Activated CD4-positive, alpha-beta memory T cell treated with anti-CD3 and anti-CD28 coated beads for 36 hours (primary cell): ENCODE measurements at regions not wholly inside any gene's neighbourhood (a gene's known extent, or its start where the extent isn't known, plus 50 kb on each side); places are given as distances from the start of the nearest gene placed in this dataset.
"Not testable (repeated sequence)": the region's sequence is repeated elsewhere in the genome, so short reads cannot be mapped to it uniquely, and the experiment has no call there.

Experiments used
- CTCF ChIA-PET: fragments of 350-600 bp; sonication (Branson Sonifier 250); formaldehyde crosslinking; loops from one replicate; lab custom pipeline; 2021; ENCODE audit warnings: antibody characterized with exemption, inconsistent platforms; lab: Charles Lee
- POLR2A ChIA-PET: fragments of 350-600 bp; sonication (Branson Sonifier 250); formaldehyde crosslinking; loops from one replicate; lab custom pipeline; 2021; ENCODE audit warnings: antibody characterized with exemption; lab: Charles Lee
- DNase-seq: peaks from one replicate; pipeline ENCODE4 v3.0.0-alpha.2; 2020
- H3K27ac Mint-ChIP-seq: one replicate; pipeline ENCODE4 v1.8.0; 2021; ENCODE audit warnings: mixed read lengths
- H3K27me3 Mint-ChIP-seq: one replicate; pipeline ENCODE4 v1.8.0; 2021; ENCODE audit warnings: mixed read lengths
- H3K36me3 Mint-ChIP-seq: one replicate; pipeline ENCODE4 v1.8.0; 2021; ENCODE audit warnings: mixed read lengths
- H3K4me1 Mint-ChIP-seq: one replicate; pipeline ENCODE4 v1.8.0; 2021; ENCODE audit warnings: low read depth, mixed read lengths
- H3K4me3 Mint-ChIP-seq: one replicate; pipeline ENCODE4 v1.8.0; 2021; ENCODE audit warnings: mild to moderate bottlenecking, mixed read lengths
- H3K9me3 Mint-ChIP-seq: one replicate; pipeline ENCODE4 v1.8.0; 2021; ENCODE audit warnings: mixed read lengths
- intact Hi-C: fragments of 100-400 bp; cut with micrococcal nuclease; formaldehyde crosslinking; loops from one replicate; pipeline ENCODE4 v1.15.1; 2023

GRCh38 chr12:17192721-17193120 is 586.8 kb upstream of the LMO3 start:
- no peaks in the 10 kb centered on the region for H3K27me3 Mint-ChIP-seq
- no peak for DNase-seq
- H3K36me3 Mint-ChIP-seq = no peaks in the 10 kb centered on the region
- intact Hi-C loops = loop anchor here (5.0 kb wide), 1 partner anchor 50 kb away; no protein-coding TSS in a partner anchor
- POLR2A ChIA-PET = interaction anchor here (0.6 kb wide), 1 partner anchor 359 kb away, joined by 3 read pairs; no protein-coding TSS in a partner anchor
- H3K9me3 Mint-ChIP-seq = peaks cover 8% of the 10 kb centered on the region
- no peak overlapping the region for H3K4me3 Mint-ChIP-seq
- no peaks in the 10 kb centered on the region for H3K4me1 Mint-ChIP-seq
- CTCF ChIA-PET = no interaction called here
- H3K27ac Mint-ChIP-seq = no peak overlapping the region

- DNase-seq = no peak
- Mint-ChIP-seq H3K36me3 (no peaks in the 10 kb centered on the region), H3K27me3 (no peaks in the 10 kb centered on the region), H3K4me1 (no peaks in the 10 kb centered on the region), H3K27ac (no peak overlapping the region), H3K9me3 (peaks cover 21% of the 10 kb centered on the region), H3K4me3 (no peak overlapping the region)
- ChIA-PET POLR2A (no interaction called here), CTCF (no interaction called here)
- intact Hi-C loops = no loop called here
Measured at GRCh38 chr12:17169726-17170471, 563.9 kb upstream of the LMO3 start.

GRCh38 chr12:17159506-17160300 is 553.7 kb upstream of the LMO3 start:
- CTCF ChIA-PET = no interaction called here

DNA sequence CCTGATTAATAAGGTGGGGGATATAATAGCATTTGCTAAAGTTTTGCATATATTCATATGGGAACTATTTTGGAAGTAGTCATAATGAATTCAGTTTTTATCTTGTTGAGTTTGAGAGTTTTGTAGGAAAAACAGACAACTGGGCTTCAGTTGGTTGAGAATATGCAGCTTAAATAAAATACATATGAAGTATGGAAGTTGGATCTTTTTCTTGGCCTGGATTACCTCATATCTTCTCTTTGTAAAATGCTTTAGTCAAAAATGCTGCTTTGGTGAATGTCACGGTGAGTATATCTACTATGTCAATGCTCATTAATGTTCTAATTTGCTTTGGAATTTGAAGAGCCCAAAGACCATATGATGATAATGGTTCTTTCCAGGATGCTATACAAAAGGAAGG is 552.2 kb upstream of the LMO3 start:
- H3K4me3 Mint-ChIP-seq = no peak overlapping the region
- H3K36me3 Mint-ChIP-seq = no peaks in the 10 kb centered on the region
- peaks cover 22% of the 10 kb centered on the region for H3K9me3 Mint-ChIP-seq
- no peak for DNase-seq
- intact Hi-C loops = no loop called here
- no peak overlapping the region for H3K27ac Mint-ChIP-seq
- H3K4me1 Mint-ChIP-seq = no peaks in the 10 kb centered on the region
- no peaks in the 10 kb centered on the region for H3K27me3 Mint-ChIP-seq
- CTCF ChIA-PET = interaction anchor here (0.7 kb wide), 1 partner anchor 29 kb away, joined by 3 read pairs; no protein-coding TSS in a partner anchor
- POLR2A ChIA-PET = no interaction called here

More at GRCh38 chr12:17159506-17160300, 553.7 kb upstream of the LMO3 start:
- peaks cover 15% of the 10 kb centered on the region for H3K9me3 Mint-ChIP-seq
- H3K27me3 Mint-ChIP-seq = no peaks in the 10 kb centered on the region
- H3K4me1 Mint-ChIP-seq = no peaks in the 10 kb centered on the region
- H3K4me3 Mint-ChIP-seq = no peak overlapping the region
- no peaks in the 10 kb centered on the region for H3K36me3 Mint-ChIP-seq
- no peak overlapping the region for H3K27ac Mint-ChIP-seq
- DNase-seq = no peak
- POLR2A ChIA-PET = no interaction called here
- intact Hi-C loops = no loop called here

DNA sequence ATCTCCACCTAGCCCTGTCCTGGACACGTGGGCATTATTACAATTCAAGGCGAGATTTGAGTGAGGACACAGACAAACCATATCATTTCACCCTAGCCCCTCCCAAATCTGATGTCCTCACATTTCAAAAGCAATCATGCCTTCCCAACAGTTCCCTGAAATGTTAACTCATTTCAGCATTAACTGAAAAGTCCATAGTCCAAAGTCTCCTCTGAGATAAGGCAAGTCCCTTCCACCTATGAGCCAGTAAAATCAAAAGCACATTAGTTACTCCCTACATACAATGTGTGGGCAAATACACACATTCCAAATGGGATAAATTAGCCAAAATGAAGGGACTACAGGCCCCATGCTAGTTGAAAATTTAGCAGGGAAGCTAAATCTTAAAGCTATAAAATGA is 546.0 kb upstream of the LMO3 start:
- no peaks in the 10 kb centered on the region for H3K27me3 Mint-ChIP-seq
- H3K9me3 Mint-ChIP-seq = peaks cover 42% of the 10 kb centered on the region
- no peak overlapping the region for H3K4me3 Mint-ChIP-seq
- no peak for DNase-seq
- H3K4me1 Mint-ChIP-seq = no peaks in the 10 kb centered on the region
- POLR2A ChIA-PET = no interaction called here
- CTCF ChIA-PET = no interaction called here
- intact Hi-C loops = no loop called here
- H3K36me3 Mint-ChIP-seq = no peaks in the 10 kb centered on the region
- H3K27ac Mint-ChIP-seq = no peak overlapping the region

DNA sequence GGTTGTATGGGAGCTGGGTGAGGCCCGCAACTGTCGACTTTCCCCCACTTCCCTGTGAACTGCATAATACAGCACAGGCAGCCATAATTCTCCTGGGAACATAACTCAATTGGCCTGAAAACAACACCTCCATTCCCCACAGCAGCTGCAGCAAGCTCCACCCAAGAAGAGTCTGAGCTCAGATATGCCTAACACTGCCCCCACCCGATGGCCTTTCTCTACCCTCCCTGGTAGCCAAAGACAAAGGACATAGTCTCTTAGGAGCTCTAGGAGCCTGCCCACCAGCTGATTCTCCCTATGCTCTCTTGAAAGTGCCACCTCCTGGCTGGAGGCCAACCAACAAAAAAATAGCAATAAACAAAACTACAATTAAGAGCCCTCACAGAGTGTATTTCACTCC is 542.7 kb upstream of the LMO3 start:
- intact Hi-C loops = no loop called here
- DNase-seq = no peak
- H3K27ac Mint-ChIP-seq = no peak overlapping the region
- H3K36me3 Mint-ChIP-seq = no peaks in the 10 kb centered on the region
- no peaks in the 10 kb centered on the region for H3K27me3 Mint-ChIP-seq
- no peaks in the 10 kb centered on the region for H3K4me1 Mint-ChIP-seq
- CTCF ChIA-PET = no interaction called here
- POLR2A ChIA-PET = no interaction called here
- H3K9me3 Mint-ChIP-seq = peaks cover 34% of the 10 kb centered on the region
- no peak overlapping the region for H3K4me3 Mint-ChIP-seq

DNA sequence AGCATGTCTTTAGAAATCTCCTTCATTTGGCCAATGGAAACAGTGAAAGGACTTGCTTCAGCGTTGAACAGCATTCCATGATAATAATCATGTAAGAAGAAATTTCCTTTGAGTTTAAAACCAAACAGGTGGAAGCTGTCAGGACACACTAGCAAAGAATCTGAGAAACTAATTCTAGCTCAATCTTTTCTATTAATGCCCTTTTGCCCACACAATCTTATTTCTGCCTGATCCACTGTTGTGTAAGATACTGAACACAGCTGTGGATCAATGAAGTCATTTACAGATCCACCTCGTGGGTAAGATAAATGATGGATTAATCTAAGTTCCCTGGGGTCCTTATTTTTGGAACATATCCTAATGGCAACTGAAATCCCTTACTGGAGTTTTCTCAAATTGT is 536.9 kb upstream of the LMO3 start:
- POLR2A ChIA-PET = no interaction called here

GRCh38 chr12:17139931-17140330 is 534.0 kb upstream of the LMO3 start:
- intact Hi-C loops = loop anchor here (5.0 kb wide), 1 partner anchor 52 kb away; no protein-coding TSS in a partner anchor
- DNase-seq = no peak
- Mint-ChIP-seq H3K36me3 (no peaks in the 10 kb centered on the region), H3K4me3 (no peak overlapping the region), H3K27ac (no peak overlapping the region), H3K4me1 (no peaks in the 10 kb centered on the region), H3K9me3 (peaks cover 9% of the 10 kb centered on the region), H3K27me3 (no peaks in the 10 kb centered on the region)
- ChIA-PET POLR2A (no interaction called here), CTCF (no interaction called here)

More for the DNA sequence above, 536.9 kb upstream of the LMO3 start:
- H3K9me3 Mint-ChIP-seq = peaks cover 8% of the 10 kb centered on the region
- no peak overlapping the region for H3K4me3 Mint-ChIP-seq
- intact Hi-C loops = loop anchor here (5.0 kb wide), 1 partner anchor 49 kb away; no protein-coding TSS in a partner anchor
- no peaks in the 10 kb centered on the region for H3K36me3 Mint-ChIP-seq
- no peaks in the 10 kb centered on the region for H3K4me1 Mint-ChIP-seq
- H3K27me3 Mint-ChIP-seq = no peaks in the 10 kb centered on the region
- H3K27ac Mint-ChIP-seq = no peak overlapping the region
- DNase-seq = no peak
- CTCF ChIA-PET = no interaction called here

GRCh38 chr12:17137396-17137795 is 531.4 kb upstream of the LMO3 start:
- DNase-seq = no peak
- Mint-ChIP-seq H3K4me1 (no peaks in the 10 kb centered on the region), H3K9me3 (peaks cover 7% of the 10 kb centered on the region), H3K27me3 (no peaks in the 10 kb centered on the region), H3K27ac (no peak overlapping the region), H3K36me3 (no peaks in the 10 kb centered on the region), H3K4me3 (no peak overlapping the region)
- ChIA-PET CTCF (no interaction called here), POLR2A (no interaction called here)
- intact Hi-C loops = no loop called here

GRCh38 chr12:17134315-17134714 is 528.4 kb upstream of the LMO3 start:
- H3K27ac Mint-ChIP-seq = no peak overlapping the region
- H3K36me3 Mint-ChIP-seq = no peaks in the 10 kb centered on the region
- POLR2A ChIA-PET = no interaction called here
- H3K27me3 Mint-ChIP-seq = no peaks in the 10 kb centered on the region
- H3K9me3 Mint-ChIP-seq = peaks cover 2% of the 10 kb centered on the region
- H3K4me3 Mint-ChIP-seq = no peak overlapping the region
- CTCF ChIA-PET = no interaction called here
- H3K4me1 Mint-ChIP-seq = no peaks in the 10 kb centered on the region
- intact Hi-C loops = no loop called here
- no peak for DNase-seq

DNA sequence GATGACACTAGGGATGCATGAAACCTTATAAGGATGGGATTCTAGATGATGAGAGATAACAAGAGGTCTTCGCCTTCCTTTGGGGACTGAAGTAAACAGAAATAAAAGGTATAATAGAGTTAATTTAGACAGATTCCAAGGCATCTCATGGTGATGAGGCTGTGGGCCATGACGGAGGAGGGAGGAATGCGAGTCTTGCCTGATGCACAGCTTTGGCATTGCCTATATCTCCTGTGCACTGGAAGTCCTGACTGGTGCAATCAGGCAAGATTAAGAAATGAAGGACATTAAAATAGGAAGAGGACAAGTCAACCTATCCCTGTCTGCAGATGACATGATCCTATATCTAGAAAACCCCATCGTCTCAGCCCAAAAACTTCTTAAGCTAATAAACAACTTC is 526.4 kb upstream of the LMO3 start:
- Mint-ChIP-seq H3K4me1 (no peaks in the 10 kb centered on the region), H3K36me3 (no peaks in the 10 kb centered on the region), H3K27me3 (no peaks in the 10 kb centered on the region), H3K9me3 (peaks cover 2% of the 10 kb centered on the region), H3K4me3 (no peak overlapping the region), H3K27ac (no peak overlapping the region)
- no peak for DNase-seq
- POLR2A ChIA-PET = no interaction called here
- CTCF ChIA-PET = no interaction called here
- intact Hi-C loops = no loop called here

DNA sequence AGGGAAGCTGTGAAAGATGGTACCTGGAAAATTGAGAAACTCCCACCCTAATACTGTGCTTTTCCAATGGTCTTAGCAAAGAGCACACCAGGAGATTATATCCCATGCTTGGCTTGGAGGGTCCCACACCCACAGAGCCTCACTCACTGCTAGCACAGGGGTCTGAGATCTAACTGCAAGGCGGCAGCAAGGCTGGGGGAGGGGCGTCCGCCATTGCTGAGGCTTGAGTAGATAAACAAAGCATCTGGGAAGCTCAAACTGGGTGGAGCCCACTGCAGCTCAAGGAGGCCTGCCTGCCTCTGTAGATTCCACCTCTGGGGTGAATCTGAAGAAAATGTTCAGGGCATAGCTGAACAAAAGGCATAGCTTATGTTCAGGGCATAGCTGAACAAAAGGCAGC is 510.6 kb upstream of the LMO3 start:
- H3K9me3 Mint-ChIP-seq = peaks cover 22% of the 10 kb centered on the region
- CTCF ChIA-PET, H3K36me3 Mint-ChIP-seq, intact Hi-C loops, POLR2A ChIA-PET, H3K27me3 Mint-ChIP-seq, H3K27ac Mint-ChIP-seq, H3K4me3 Mint-ChIP-seq, H3K4me1 Mint-ChIP-seq, DNase-seq: not testable (repeated sequence)
